ENCODE measurements at regions not wholly inside any gene's neighbourhood (a gene's known extent, or its start where the extent isn't known, plus 50 kb on each side); places are given as distances from the start of the nearest gene placed in this dataset.

DNA sequence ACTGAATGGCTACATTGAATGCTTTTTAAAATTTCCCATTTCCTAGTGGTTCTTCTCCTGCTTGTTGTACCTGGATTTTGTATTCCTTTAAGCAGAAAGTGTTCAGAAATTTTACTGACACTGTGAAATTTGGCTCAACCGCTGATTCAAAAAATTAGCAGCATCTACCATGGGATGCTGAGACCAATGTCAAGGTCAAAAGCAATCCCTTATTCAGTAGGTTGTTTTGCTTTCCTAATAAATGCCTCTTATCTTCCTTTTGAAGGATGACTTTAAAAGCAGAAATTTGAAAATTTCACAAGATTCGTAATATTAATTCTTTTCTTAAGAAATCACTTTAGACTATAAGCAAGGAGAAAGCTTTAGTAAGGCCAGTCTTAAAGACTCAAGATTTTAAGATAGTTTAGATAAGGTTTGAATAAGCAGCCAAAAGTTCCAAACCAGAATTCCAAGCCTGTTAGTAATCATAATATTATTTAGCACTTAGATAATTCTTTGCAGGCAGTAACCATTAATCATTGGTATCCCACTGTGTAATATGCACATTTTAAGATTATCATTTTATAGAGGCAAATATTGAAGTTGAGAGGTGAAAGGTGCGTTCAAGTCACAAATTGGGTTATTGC, 508.8 kb downstream of the ANKRD50 start:
- DNase-seq: no peak

DNA sequence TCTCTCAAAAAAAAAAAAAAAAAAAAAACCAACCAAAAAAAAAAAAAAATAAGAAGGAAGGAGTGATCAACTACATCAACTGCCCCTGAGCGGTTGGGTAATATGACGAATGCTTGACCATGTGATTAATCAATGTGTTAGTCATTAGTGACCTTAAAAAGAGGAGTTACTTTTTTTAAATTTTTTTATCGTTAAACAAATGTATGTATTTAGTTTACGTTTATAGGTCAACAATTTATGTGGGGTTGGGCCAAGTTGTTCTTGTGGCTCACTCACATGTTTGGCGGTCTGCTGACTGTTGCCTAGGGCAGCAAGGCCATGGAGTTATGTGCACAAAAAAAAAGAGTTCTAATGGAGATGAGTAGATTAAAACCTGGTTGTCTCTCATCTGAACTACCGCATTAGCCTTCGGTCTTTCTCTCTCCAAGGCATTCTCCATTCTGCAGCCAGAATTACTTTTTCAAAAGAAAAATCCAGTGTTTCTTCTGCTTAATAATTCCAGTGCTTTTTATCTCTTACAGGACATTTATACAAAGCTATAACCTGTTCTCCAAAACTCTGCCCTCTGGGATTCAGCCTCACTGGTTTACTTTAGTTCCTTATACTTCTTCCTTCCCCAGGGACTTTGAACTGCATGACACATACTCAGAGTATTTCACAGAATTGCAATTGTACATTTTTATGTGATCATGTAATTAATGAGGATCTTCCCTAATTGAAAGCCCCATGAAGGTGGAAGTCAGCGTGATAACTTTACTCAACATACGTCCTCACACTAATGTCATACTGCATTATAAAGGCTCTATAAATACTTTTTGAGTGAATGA, 505.5 kb downstream of the ANKRD50 start:
- DNase-seq: no peak

DNA sequence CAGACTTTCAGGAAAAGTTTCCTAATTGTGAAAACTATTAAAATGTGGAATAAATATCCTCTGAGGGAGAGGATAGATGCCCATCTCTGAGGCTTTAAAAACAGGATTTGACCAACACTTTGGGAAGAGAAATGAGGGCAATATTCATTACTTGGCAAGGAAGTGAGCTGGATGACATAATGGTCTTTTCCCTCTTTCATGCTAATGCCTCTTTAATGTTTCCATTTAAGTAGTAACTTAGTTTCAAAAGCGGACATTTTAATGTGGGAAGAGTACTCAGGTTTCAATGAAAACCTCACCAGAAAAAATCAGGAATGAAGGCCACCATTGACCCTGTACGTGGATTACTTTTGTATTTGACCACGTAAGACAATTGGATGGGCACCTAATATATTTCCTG, 503.3 kb downstream of the ANKRD50 start:
- no peak for DNase-seq

DNA sequence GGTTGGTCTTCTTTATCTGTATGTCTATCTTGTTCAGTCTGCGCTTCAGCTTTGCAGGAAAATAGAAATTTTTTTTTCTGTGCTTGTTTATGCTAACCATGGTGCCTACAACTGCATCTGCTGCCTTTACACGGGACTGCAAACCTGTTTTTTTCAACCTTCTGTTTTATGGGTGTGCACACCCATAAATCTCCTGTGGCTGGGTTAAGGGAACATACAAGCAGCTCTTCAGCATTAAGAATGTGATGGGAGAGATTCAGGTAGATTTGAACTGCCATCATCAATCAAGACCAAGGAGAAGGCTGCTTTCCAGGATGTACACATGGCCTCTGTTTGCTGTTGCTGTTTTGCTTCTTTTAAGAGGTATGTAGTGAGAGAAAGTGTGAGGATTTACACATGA, 502.9 kb downstream of the ANKRD50 start:
- DNase-seq: no peak

DNA sequence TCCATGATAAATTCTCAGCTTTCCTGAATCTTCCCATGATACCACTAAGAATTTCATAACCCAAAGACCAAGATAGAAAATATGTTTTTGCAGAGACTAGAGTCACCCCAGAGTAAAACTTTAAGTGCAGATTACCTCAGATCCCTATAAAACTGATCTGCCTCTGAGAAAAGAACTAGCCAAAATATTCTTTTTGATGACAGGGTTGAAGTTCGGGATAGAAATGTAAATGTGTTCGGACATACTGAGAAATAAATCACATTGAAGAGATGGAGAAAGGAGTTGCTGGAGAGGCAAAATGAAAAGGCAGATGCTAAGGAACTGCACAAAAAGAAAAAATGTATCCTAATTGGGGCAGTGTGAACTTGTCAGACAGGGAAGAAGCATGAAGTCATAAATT, 501.8 kb downstream of the ANKRD50 start:
- DNase-seq: no peak

DNA sequence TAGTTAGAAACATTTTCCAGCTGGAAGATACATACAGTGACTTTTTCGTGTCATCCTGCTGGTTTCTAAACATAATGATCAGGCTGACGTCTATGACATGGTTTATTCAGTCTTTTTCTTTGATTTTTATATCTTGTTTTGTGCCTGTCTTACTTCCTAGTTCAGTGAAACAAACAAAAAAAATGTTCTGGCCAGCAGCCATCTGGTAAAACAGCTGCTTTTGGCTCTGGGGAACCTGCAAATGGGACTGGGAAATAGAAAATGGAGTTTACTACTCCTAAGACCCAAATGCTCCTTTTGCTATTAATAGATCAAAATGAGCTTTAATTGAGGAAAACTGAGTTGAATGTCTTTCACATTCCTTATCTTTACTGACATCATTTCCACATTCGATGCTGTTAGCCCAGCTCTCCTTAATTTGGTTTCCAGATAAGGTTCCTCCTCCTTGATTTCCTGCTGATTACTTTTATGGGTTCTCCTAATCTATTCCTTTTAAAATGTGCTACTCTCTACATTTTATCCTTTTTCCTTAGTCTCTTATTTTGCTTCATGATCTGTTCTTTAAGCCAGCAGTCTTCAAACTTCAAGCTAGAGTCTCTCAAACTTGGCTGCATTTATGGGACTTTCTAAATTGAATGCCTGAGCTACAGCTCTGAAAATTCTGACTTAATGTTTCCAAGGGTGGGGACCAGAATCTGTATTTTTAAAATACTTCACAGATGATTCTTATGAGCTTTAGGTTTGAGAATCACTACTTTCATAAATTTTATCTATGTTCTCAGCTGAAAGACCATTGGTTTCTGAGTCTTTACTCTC, 499.5 kb downstream of the ANKRD50 start:
- no peak for DNase-seq

DNA sequence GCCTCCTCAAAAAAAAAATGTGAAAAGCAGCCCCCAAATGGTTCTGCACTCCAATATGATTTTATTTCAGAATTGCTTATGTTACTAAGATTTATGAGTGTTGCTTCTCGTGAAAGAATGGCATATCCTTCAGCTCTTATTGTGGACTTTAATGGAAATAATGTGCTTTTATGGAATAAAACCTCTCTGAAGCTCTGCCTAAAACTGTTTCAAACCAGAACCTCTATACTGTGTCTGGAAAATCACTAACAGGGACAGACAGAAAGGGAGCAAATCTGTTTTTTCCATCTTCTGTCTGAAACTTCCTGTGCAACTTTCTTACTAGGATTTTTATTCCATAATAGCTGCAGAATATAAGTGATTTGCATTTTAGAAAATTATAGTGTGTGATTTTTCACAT, 493.1 kb downstream of the ANKRD50 start:
- DNase-seq: no peak

DNA sequence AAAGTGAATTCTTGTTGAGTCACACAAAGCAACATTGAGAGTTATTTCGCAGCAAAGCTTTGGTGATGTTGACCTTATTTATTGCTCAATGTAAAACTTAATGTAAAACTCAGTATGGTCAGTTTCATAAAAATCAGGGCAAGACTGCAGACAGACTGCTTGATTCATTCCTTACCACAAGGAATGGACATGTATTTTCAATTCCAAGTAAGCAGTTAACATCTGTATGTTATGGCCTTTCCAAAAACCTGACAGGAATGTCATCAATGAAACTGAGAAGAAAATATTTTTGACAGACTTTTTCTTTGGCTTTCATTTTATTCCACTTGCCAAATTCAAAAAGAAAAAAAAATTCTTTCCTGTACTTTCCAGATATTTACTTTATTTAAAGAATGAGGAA, 488.3 kb downstream of the ANKRD50 start:
- no peak for DNase-seq

DNA sequence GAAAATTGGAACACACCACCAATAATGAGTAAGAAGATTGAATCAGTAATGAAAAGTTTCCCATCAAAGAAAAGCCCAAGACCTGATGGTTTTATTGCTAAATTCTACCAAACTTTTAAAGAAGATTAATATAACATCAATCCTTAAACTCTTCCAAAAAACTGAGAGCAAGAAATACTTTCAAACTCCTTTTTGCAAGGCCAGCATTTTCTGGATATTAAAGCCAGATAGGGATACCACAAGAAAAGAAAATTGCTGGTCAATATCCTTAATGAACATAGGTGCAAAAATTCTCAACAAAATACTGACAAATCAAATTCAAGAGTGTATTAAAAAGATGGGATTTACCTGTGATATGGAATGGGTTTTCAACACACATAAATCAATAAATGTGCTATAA, 484.6 kb downstream of the ANKRD50 start:
- no peak for DNase-seq

DNA sequence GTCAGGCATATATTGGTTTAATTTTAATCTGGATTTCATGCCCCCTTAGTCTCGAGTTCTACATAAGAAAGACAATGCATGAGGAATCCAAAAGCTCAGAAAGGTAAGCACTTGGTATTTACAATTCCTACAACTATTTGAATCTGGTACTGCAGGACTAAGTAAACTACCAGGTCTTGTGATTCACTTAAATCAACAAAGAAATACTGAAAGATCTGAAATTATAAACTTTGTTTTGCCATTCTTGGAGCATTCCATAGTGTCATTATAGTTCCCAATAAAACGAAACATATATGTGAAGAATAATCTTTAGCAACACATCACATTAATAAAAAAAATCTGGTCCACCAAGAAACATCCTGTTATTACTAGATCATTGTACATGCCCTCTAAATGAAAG, 482.3 kb downstream of the ANKRD50 start:
- no peak for DNase-seq

DNA sequence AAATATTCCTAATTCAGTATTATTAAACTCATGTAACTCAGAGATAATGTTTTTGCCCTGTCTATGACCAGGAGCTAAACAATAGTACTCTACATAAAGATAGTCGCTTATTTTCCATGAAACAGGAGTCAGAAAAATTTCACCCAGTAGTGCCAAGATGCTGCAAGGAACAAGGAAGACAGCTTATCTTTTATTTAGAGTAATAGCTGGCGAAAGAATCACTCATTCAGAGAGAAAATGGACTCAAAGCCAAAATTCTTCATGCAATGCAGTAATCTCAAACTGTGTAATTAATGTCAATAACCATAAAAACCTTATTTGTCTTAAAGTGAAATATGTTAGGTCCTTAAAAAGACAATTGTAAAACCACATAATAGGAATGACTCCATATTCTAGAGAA, 477.8 kb downstream of the ANKRD50 start:
- DNase-seq: no peak

DNA sequence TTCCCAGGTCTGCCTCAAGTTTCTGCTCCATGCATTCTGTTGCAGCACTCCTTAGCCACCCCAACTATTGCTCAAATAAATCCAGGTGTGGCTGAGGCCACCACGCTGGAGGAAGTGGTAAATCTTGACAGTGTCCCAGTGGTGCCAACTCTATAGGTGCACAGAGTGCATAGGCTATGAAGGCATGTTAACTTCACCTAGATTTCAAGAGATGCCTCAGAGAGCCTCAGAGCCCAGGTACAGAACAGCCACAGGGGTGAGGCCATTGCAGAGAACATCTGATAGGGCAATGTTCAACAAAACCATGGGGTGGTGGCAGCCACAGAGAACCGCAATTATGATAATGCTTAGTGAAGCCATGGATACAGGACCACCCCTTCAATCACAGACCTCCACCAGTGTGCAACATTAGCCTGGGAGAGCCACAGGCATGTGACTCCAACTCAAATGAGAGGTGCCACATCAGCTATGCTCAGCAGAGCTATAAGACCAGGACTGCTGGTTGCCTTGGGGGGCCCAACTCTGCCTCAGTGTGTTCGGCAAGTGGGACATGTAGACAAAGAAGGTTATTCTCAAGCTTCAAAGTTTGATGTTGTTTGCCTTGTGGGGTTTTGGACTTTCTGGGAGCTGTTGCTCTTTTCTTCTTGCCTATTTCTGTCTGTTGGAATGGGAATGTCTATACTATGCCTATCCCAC, 468.7 kb downstream of the ANKRD50 start:
- no peak for DNase-seq

DNA sequence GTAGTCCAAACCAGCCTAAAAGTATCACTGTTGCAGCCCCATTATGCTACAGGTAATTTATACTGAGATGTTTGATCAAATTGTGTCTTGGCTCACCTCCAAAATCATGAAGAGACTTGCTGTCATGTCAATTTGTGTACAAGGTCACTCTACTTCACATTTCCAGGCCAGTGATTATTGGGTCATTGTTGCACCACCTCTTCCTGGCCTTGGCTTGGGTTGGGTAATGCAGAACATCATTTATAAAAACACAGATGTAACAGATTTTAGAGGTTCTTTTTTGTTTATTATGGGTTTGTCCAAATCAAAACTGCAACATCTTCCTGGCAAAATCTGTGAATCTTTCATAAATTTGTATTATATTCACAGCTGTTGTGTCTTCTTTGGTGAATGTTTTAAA, 459.5 kb downstream of the ANKRD50 start:
- DNase-seq: peak; percentile 67

DNA sequence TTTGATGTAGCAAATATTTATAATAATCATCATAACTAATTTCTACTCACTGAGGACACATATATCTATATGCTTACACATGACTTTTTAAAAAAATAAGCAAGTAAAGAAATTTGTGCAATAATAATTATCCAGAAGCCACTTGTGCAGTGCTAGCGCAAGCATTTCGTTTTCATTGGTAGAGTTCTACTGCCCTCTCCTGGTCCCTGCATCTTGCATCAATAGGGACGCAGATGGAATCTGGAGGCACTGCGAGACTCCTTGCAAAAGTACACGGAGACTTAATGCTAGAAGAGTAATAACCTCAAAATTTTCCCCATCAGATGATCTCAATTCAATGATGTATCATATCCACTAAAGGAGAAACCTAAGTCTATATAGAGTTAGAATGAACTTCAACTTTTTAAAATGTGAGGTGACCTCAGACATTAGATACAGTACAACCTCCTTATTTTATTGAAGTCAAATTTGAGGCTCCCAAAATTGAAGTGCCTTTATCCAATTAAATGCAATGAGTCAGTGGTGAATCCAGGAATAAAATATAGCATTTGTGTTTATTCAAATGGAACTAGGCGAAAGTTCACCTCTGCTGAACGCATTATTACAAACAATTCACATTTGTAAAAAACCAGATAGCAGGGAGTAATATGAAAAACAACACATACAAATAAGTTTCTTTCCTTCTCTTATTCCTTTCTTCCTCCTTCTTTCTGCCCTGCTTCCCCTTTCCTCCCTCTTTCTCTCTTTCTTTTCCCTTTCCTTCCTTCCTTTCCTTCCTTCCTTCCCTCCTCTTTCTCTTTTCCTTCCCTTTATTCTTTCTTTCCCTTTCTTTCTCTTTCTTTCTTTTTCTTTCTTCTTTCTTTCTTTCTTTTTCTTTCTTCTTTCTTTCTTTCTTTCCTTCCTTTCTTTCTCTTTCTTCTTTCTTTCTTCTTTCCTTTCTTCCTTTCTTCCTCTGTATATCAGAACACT, 450.0 kb downstream of the ANKRD50 start:
- peak; percentile 67 for DNase-seq

DNA sequence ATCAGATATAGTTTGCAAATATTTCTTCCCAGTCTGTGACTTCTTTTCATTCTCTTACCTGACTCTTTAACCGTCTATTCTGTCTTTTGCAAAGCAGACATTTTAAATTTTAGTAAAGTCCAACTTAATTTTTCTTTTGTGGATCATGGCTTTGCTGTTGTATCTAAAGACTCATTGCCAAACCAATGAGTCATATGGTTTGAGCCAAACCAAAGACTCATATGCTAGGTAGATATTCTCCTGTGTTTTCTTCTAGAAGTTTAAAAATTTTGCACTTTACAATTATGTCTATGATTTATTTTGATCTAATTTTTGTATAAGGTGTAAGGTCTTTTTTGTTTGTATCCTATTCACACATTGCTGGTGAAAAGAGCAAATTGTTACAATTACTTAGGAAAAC, 446.8 kb downstream of the ANKRD50 start:
- no peak for DNase-seq

DNA sequence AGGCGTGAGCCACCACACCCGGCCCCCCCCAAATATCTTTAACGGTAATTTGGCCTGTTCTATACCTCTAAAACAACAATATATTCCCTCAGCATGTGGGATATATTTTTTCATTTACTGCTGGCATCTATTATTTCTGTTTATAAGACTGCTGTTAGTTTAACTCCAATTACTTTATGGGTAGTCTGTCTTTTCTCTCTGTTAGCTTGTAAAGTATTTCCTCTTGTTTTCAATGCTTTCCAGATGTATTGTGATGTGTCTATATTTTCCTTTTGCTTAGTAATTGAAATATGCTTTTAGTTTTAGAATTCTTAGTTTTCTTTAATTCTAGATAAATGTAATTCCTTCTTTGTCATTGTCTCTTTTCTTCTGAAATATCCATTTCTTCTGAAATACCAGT, 445.8 kb downstream of the ANKRD50 start:
- no peak for DNase-seq

DNA sequence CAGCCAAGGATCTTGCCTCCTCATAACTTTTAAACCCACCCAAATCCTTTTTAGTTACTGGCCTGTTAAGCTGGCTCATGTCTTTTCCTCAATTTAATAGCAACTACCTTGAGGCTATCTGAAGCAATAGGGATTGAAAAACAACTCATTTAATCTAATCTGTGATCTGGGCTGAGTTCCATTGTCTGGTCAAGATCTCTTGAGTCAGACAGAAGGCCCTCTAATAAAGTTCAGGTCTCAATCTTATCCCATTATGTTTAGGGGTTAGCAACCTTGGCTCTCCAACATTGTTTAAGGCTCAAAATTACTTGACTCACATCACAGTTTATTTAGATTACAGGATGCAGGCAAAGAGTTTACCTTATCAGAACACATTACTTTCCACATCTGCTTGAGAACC, 436.1 kb downstream of the ANKRD50 start:
- no peak for DNase-seq

DNA sequence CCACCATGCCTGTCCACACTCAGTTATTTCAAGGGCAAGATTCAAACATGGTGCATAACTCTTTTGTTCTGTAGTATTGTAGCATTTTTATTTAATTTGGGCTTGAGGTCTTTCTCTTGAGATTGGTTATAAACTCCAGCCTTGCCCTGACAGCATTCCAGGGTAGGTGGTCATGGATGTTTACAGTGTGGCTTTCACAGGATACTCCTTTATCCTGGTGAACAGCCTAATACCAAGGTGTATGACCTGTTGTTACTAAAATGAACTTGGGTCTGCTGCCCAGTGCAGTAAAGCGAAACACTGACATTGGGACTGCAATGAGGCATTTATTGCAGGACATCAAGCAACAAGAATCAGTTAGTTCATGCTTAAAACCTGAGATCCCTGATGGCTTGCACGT, 434.8 kb downstream of the ANKRD50 start:
- no peak for DNase-seq

DNA sequence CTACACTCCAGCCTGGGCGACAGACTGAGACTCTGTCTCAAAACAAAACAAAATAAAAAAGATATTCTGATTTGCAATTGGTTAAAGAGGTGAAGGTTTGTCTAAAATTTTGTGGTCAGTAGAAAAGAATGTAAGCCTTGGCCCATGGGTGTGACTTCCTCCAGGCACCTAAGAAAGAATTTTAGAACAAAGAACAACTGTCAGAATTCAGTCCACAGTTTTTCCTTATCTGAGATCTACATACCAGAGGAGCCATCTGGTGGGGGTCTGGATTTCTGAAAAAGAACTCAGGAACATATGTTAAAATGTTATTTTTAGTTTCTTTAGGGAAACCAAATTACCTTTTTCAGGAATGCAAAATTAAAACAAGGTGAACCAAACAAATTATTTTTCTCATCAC, 434.1 kb downstream of the ANKRD50 start:
- no peak for DNase-seq

DNA sequence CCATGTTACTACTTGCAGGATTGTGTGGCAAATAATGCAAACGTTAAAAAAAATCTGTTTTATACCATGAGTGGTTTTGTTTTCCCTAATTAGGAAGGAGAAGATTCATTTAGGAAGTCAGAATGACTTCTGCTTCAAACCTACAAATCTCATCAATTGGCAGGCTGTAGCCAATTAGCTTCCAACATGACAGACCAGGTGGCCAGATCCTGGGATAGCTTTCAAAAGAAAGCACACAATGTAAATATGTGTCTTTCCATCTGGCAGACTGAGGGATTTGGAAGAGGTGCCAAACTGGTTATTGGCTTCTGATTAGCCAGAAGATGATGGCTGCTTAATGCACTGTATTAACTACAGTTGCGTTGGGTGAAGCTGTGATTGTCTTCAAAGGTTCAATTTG, 432.8 kb downstream of the ANKRD50 start:
- peak; percentile 16 for DNase-seq

DNA sequence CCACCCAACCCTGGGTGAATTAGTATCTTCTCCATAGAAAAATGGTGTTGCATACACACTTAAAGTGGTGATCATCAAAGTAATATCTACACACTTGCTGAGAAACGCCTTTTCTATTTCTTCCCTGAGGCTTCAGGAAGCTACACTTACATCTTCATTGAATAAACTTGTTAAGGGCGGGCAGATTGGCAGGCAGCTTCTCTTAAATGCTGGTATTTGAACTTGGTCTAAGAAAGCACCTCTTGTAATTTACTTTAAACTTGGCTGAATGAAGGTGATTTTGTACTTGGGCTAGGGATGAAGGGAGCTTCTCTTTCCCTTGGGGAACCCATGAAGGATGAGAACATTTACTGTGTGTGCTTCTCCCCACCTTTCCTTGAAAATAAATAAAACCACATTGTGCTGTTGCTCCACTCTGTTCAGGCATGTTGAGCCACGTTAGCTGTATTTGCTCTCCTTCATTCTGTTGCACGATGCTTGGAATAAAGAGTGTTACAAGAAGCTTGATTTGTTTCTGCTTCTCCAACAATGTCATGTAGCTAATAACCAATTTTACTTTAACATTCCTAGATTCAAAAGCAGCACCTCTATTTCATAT, 430.1 kb downstream of the ANKRD50 start:
- no peak for DNase-seq

Data from NCI-H345 (cell line).